COLO668 (cell line): ENCODE measurements at regions not wholly inside any gene's neighbourhood (a gene's known extent, or its start where the extent isn't known, plus 50 kb on each side); places are given as distances from the start of the nearest gene placed in this dataset.
"Not testable (repeated sequence)": the region's sequence is repeated elsewhere in the genome, so short reads cannot be mapped to it uniquely, and the experiment has no call there.

Experiments
- DNase-seq: peaks from one replicate; lab custom pipeline; 2025; ENCODE audit not compliant: unreplicated experiment; lab: John Stamatoyannopoulos, UW

GRCh38 chr18:39602131-39602530 lies 2036.5 kb upstream of the CELF4 start:
- no peak for DNase-seq

- no peak for DNase-seq
Observed at GRCh38 chr18:39600894-39601293, 2035.3 kb upstream of the CELF4 start.

GRCh38 chr18:39599251-39599650 lies 2033.7 kb upstream of the CELF4 start:
- DNase-seq = no peak

GRCh38 chr18:39596891-39597290 lies 2031.3 kb upstream of the CELF4 start:
- DNase-seq = no peak

GRCh38 chr18:39596221-39596620 lies 2030.6 kb upstream of the CELF4 start:
- DNase-seq = no peak

- DNase-seq = no peak
Observed at GRCh38 chr18:39594206-39594605, 2028.6 kb upstream of the CELF4 start.

GRCh38 chr18:39591649-39592048 lies 2026.1 kb upstream of the CELF4 start:
- DNase-seq = no peak

GRCh38 chr18:39589496-39589895 lies 2023.9 kb upstream of the CELF4 start:
- no peak for DNase-seq

GRCh38 chr18:39587586-39587985 lies 2022.0 kb upstream of the CELF4 start:
- DNase-seq = no peak

- DNase-seq = no peak
Observed at GRCh38 chr18:39586741-39587140, 2021.1 kb upstream of the CELF4 start.

GRCh38 chr18:39574897-39575296 lies 2009.3 kb upstream of the CELF4 start:
- DNase-seq = no peak

- DNase-seq = no peak
Observed at GRCh38 chr18:39571511-39571910, 2005.9 kb upstream of the CELF4 start.

- DNase-seq = not testable (repeated sequence)
Observed at GRCh38 chr18:39565551-39566230, 2000.1 kb upstream of the CELF4 start.

- no peak for DNase-seq
Observed at GRCh38 chr18:39564716-39565115, 1999.1 kb upstream of the CELF4 start.

- no peak for DNase-seq
Observed at GRCh38 chr18:39561126-39561525, 1995.5 kb upstream of the CELF4 start.

GRCh38 chr18:39558658-39559057 lies 1993.1 kb upstream of the CELF4 start:
- DNase-seq = no peak

GRCh38 chr18:39555496-39555895 lies 1989.9 kb upstream of the CELF4 start:
- DNase-seq = no peak

GRCh38 chr18:39550701-39551100 lies 1985.1 kb upstream of the CELF4 start:
- no peak for DNase-seq

GRCh38 chr18:39549144-39549543 lies 1983.5 kb upstream of the CELF4 start:
- DNase-seq = no peak

GRCh38 chr18:39531659-39532058 lies 1966.1 kb upstream of the CELF4 start:
- DNase-seq = no peak

- no peak for DNase-seq
Observed at GRCh38 chr18:39529358-39529757, 1963.8 kb upstream of the CELF4 start.

GRCh38 chr18:39527465-39527864 lies 1961.9 kb upstream of the CELF4 start:
- DNase-seq = no peak

- DNase-seq = no peak
Observed at GRCh38 chr18:39524370-39524769, 1958.8 kb upstream of the CELF4 start.
